ENCODE measurements at regions not wholly inside any gene's neighbourhood (a gene's known extent, or its start where the extent isn't known, plus 50 kb on each side); places are given as distances from the start of the nearest gene placed in this dataset.
A peak's percentile ranks its signal among the peaks of the same experiment; 100 is the strongest.

DNA sequence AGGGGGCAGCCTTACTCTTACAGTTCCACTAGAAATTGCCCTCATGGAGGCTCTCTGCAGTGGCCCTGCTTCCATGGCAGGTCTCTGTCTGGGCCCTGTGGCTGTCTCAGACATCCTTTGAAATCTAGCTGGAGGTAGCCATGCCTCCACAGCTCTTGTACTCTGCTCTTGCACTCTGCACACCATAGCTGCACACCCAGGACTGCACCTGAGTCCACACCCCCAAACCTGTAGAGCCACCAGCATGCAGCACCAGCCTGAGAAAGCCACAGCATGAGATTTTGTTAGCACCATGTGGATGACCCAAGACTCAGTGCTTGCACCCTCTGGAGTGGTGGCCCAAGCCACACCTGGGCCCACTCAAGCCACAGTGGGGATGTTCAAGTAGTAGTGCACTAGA is 376.2 kb upstream of the RND3 start:
- no peak for DNase-seq (ENCODE audit: low spot score in 2 of 2)
- H3K27me3 ChIP-seq (ENCODE audit: low read depth), result no peaks in the 10 kb centered on the region
- H3K36me3 ChIP-seq (replicated peaks), result no peaks in the 10 kb centered on the region
- H3K4me1 ChIP-seq, result peaks cover 9% of the 10 kb centered on the region
- H3K9me3 ChIP-seq, result no peaks in the 10 kb centered on the region
- in situ Hi-C loops (cut with MboI; ENCODE audit: low sequenced_read_pairs), result no loop called here
- H3K4me3 ChIP-seq, result no peak overlapping the region

DNA sequence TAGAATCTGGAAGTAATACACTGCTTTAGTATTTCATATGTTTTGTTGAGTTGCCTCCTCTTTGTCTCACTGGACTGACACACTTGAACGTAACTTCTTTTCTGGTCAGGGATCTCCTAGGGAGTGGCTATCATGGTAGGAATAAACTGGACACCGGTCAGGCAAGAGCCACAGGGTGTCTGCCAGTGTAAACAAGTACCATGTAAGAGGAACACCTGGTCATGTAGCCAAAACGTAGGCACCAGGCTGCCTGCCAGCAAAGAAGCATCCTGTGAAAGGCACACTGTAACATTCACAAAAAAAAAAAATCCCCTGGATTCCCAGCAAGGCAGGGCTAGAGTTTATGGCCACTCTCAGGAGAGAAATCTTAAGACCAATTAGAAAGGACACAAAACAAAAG is 372.8 kb upstream of the RND3 start:
- H3K4me3 ChIP-seq, result no peak overlapping the region
- H3K4me1 ChIP-seq, result peaks cover 6% of the 10 kb centered on the region
- in situ Hi-C loops (cut with MboI; ENCODE audit: low sequenced_read_pairs), result no loop called here
- no peaks in the 10 kb centered on the region for H3K36me3 ChIP-seq (replicated peaks)
- no peaks in the 10 kb centered on the region for H3K9me3 ChIP-seq
- DNase-seq (ENCODE audit: low spot score in 2 of 2), result no peak
- no peaks in the 10 kb centered on the region for H3K27me3 ChIP-seq (ENCODE audit: low read depth)

- Histone ChIP-seq H3K36me3 (replicated peaks) (no peaks in the 10 kb centered on the region), H3K27me3 (ENCODE audit: low read depth) (no peaks in the 10 kb centered on the region), H3K9me3 (no peaks in the 10 kb centered on the region), H3K4me3 (no peak overlapping the region), H3K4me1 (peaks cover 6% of the 10 kb centered on the region)
- in situ Hi-C loops (cut with MboI; ENCODE audit: low sequenced_read_pairs), result no loop called here
- peak; percentile 27 to 47 for DNase-seq (ENCODE audit: low spot score in 2 of 2)
Measured at GRCh38 chr2:150859877-150860276, 372.4 kb upstream of the RND3 start.

- Histone ChIP-seq H3K4me1 (peaks cover 6% of the 10 kb centered on the region), H3K9me3 (no peaks in the 10 kb centered on the region), H3K27me3 (ENCODE audit: low read depth) (no peaks in the 10 kb centered on the region), H3K36me3 (replicated peaks) (no peaks in the 10 kb centered on the region), H3K4me3 (no peak overlapping the region)
- no peak for DNase-seq (ENCODE audit: low spot score in 2 of 2)
- in situ Hi-C loops (cut with MboI; ENCODE audit: low sequenced_read_pairs), result no loop called here
Measured at GRCh38 chr2:150859162-150859561, 371.7 kb upstream of the RND3 start.

DNA sequence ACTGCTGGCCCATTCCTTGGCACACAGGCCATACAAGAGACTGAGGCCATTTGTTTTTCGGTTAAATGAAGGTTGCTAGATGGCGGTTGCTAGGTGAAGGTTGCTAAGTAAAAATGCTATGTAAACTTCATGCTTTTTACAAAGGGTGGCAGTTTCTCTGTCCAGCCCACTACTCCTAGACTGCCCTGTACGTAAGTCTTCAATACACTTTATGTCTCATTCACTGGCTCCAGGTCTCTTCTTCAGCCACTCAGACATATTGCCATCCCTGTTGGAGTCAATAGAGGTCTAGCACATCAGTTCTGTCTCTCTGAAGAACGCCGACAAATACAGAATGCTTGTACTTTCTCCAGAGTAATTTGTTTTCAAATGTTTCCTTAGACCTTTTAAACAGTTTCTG is 370.9 kb upstream of the RND3 start:
- H3K27me3 ChIP-seq (ENCODE audit: low read depth), result no peaks in the 10 kb centered on the region
- DNase-seq (ENCODE audit: low spot score in 2 of 2), result no peak
- H3K9me3 ChIP-seq, result no peaks in the 10 kb centered on the region
- no peak overlapping the region for H3K4me3 ChIP-seq
- in situ Hi-C loops (cut with MboI; ENCODE audit: low sequenced_read_pairs), result no loop called here
- H3K4me1 ChIP-seq, result peaks cover 6% of the 10 kb centered on the region
- H3K36me3 ChIP-seq (replicated peaks), result no peaks in the 10 kb centered on the region

- no peak overlapping the region for H3K4me3 ChIP-seq
- in situ Hi-C loops (cut with MboI; ENCODE audit: low sequenced_read_pairs), result no loop called here
- DNase-seq (ENCODE audit: low spot score in 2 of 2), result no peak
- H3K36me3 ChIP-seq (replicated peaks), result no peaks in the 10 kb centered on the region
- H3K4me1 ChIP-seq, result peaks cover 13% of the 10 kb centered on the region
- H3K9me3 ChIP-seq, result no peaks in the 10 kb centered on the region
- no peaks in the 10 kb centered on the region for H3K27me3 ChIP-seq (ENCODE audit: low read depth)
Measured at GRCh38 chr2:150856596-150857281, 369.3 kb upstream of the RND3 start.

- Histone ChIP-seq H3K9me3 (no peaks in the 10 kb centered on the region), H3K4me1 (peaks cover 17% of the 10 kb centered on the region), H3K27me3 (ENCODE audit: low read depth) (no peaks in the 10 kb centered on the region), H3K36me3 (replicated peaks) (no peaks in the 10 kb centered on the region), H3K4me3 (no peak overlapping the region)
- in situ Hi-C loops (cut with MboI; ENCODE audit: low sequenced_read_pairs), result no loop called here
- peak in 1 of 2 experiments; percentile 36 for DNase-seq (ENCODE audit: low spot score in 2 of 2)
Measured at GRCh38 chr2:150853263-150853662, 365.8 kb upstream of the RND3 start.

GRCh38 chr2:150850641-150851040 is 363.2 kb upstream of the RND3 start:
- in situ Hi-C loops (cut with MboI; ENCODE audit: low sequenced_read_pairs), result no loop called here
- Histone ChIP-seq H3K9me3 (no peaks in the 10 kb centered on the region), H3K4me3 (no peak overlapping the region), H3K4me1 (peaks cover 39% of the 10 kb centered on the region), H3K27me3 (ENCODE audit: low read depth) (no peaks in the 10 kb centered on the region), H3K36me3 (replicated peaks) (no peaks in the 10 kb centered on the region)
- DNase-seq (ENCODE audit: low spot score in 2 of 2), result peak; percentile 15 to 37

DNA sequence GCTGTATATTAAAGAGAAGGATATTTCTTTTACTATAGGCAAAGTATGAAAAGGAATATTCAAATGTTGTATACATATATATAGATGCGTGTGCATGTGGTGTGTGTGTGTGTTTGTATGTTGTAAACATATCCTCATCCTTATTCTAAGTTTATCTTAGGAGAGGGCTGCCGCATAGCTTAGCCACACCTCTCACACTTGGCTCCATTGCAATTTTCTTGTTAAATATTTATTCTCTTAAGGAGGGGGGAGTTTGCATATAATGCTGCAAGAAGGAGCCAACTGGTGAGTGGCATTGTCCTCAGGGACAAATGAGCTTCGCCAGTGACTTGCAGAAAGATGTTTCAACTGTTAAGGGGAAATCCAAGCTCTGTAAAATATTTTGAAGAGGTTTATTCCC is 360.1 kb upstream of the RND3 start:
- DNase-seq (ENCODE audit: low spot score in 2 of 2), result no peak
- H3K4me1 ChIP-seq, result peaks cover 35% of the 10 kb centered on the region

GRCh38 chr2:150846691-150847090 is 359.2 kb upstream of the RND3 start:
- H3K4me3 ChIP-seq, result no peak overlapping the region
- no peaks in the 10 kb centered on the region for H3K27me3 ChIP-seq (ENCODE audit: low read depth)
- H3K9me3 ChIP-seq, result no peaks in the 10 kb centered on the region
- peaks cover 35% of the 10 kb centered on the region for H3K4me1 ChIP-seq
- H3K36me3 ChIP-seq (replicated peaks), result no peaks in the 10 kb centered on the region
- peak in 1 of 2 experiments; percentile 74 for DNase-seq (ENCODE audit: low spot score in 2 of 2)
- in situ Hi-C loops (cut with MboI; ENCODE audit: low sequenced_read_pairs), result no loop called here

More for the DNA sequence above, 360.1 kb upstream of the RND3 start:
- no peaks in the 10 kb centered on the region for H3K9me3 ChIP-seq
- no peaks in the 10 kb centered on the region for H3K36me3 ChIP-seq (replicated peaks)
- in situ Hi-C loops (cut with MboI; ENCODE audit: low sequenced_read_pairs), result no loop called here
- no peak overlapping the region for H3K4me3 ChIP-seq
- no peaks in the 10 kb centered on the region for H3K27me3 ChIP-seq (ENCODE audit: low read depth)

GRCh38 chr2:150832686-150833085 is 345.2 kb upstream of the RND3 start:
- no peak overlapping the region for H3K4me3 ChIP-seq
- no peaks in the 10 kb centered on the region for H3K9me3 ChIP-seq
- no peaks in the 10 kb centered on the region for H3K27me3 ChIP-seq (ENCODE audit: low read depth)
- H3K4me1 ChIP-seq, result no peaks in the 10 kb centered on the region
- no peaks in the 10 kb centered on the region for H3K36me3 ChIP-seq (replicated peaks)
- no peak for DNase-seq (ENCODE audit: low spot score in 2 of 2)
- in situ Hi-C loops (cut with MboI; ENCODE audit: low sequenced_read_pairs), result no loop called here

GRCh38 chr2:150824118-150824517 is 336.7 kb upstream of the RND3 start:
- in situ Hi-C loops (cut with MboI; ENCODE audit: low sequenced_read_pairs), result no loop called here
- H3K27me3 ChIP-seq (ENCODE audit: low read depth), result no peaks in the 10 kb centered on the region
- no peaks in the 10 kb centered on the region for H3K36me3 ChIP-seq (replicated peaks)
- no peak for DNase-seq (ENCODE audit: low spot score in 2 of 2)
- no peaks in the 10 kb centered on the region for H3K9me3 ChIP-seq
- H3K4me3 ChIP-seq, result no peak overlapping the region
- H3K4me1 ChIP-seq, result no peaks in the 10 kb centered on the region

DNA sequence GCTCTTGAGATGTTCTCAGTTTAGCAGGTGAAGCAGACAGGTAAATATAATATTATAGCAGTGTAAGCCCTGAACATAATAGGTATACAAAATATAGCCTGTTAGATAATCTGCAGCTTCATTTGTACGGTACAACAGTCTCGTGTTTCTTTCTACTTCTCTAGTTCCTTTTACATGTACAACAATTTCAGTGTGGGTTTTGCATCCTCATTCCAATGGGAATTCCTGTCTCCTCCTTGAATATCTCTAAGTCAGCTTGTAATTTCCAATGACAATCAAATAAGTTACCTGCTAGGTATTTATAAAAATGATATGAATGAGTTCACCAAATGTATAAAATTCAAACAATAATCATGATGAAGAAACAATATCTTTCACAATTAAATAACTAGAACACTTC is 330.0 kb upstream of the RND3 start:
- in situ Hi-C loops (cut with MboI; ENCODE audit: low sequenced_read_pairs), result no loop called here
- H3K27me3 ChIP-seq (ENCODE audit: low read depth), result no peaks in the 10 kb centered on the region
- H3K9me3 ChIP-seq, result no peaks in the 10 kb centered on the region
- DNase-seq (ENCODE audit: low spot score in 2 of 2), result no peak
- no peaks in the 10 kb centered on the region for H3K36me3 ChIP-seq (replicated peaks)
- no peak overlapping the region for H3K4me3 ChIP-seq
- H3K4me1 ChIP-seq, result no peaks in the 10 kb centered on the region

- Histone ChIP-seq H3K36me3 (replicated peaks) (no peaks in the 10 kb centered on the region), H3K27me3 (ENCODE audit: low read depth) (no peaks in the 10 kb centered on the region), H3K4me1 (no peaks in the 10 kb centered on the region), H3K4me3 (no peak overlapping the region), H3K9me3 (no peaks in the 10 kb centered on the region)
- in situ Hi-C loops (cut with MboI; ENCODE audit: low sequenced_read_pairs), result no loop called here
- DNase-seq (ENCODE audit: low spot score in 2 of 2), result no peak
Measured at GRCh38 chr2:150812664-150813367, 325.3 kb upstream of the RND3 start.
